ENCODE measurements at regions not wholly inside any gene's neighbourhood (a gene's known extent, or its start where the extent isn't known, plus 50 kb on each side); places are given as distances from the start of the nearest gene placed in this dataset.
"Not testable (repeated sequence)": the region's sequence is repeated elsewhere in the genome, so short reads cannot be mapped to it uniquely, and the experiment has no call there.

GRCh38 chr4:24373704-24374103 lies 210.7 kb downstream of the DHX15 start:
- peak overlapping the region in 1 of 6 donors; percentile 37 for H3K27ac Mint-ChIP-seq
- DNase-seq (no peak), ATAC-seq (ENCODE audit: low read depth in 2 of 2) (no peak)
- H3K9me3 Mint-ChIP-seq, result peaks cover 0 to 6% (median 3%) of the 10 kb centered on the region in 7 donors
- H3K36me3 Mint-ChIP-seq, result no peaks in the 10 kb centered on the region
- peaks cover 0 to 7% (median 0%) of the 10 kb centered on the region in 3 donors for H3K27me3 Mint-ChIP-seq
- no peaks in the 10 kb centered on the region for H3K4me1 Mint-ChIP-seq
- no peak overlapping the region for H3K4me3 Mint-ChIP-seq

GRCh38 chr4:24372881-24373280 lies 211.5 kb downstream of the DHX15 start:
- Mint-ChIP-seq H3K9me3 (peaks cover 0 to 6% (median 3%) of the 10 kb centered on the region in 7 donors), H3K4me1 (no peaks in the 10 kb centered on the region), H3K27me3 (peaks cover 0 to 7% (median 0%) of the 10 kb centered on the region in 3 donors), H3K27ac (no peak overlapping the region), H3K36me3 (no peaks in the 10 kb centered on the region), H3K4me3 (no peak overlapping the region)
- ATAC-seq (ENCODE audit: low read depth in 2 of 2) (no peak), DNase-seq (no peak)

- H3K27me3 Mint-ChIP-seq, result peaks cover 0 to 2% (median 0%) of the 10 kb centered on the region in 3 donors
- H3K4me1 Mint-ChIP-seq, result no peaks in the 10 kb centered on the region
- H3K27ac Mint-ChIP-seq, result no peak overlapping the region
- ATAC-seq (ENCODE audit: low read depth in 2 of 2) (no peak), DNase-seq (no peak)
- H3K4me3 Mint-ChIP-seq, result no peak overlapping the region
- no peaks in the 10 kb centered on the region for H3K36me3 Mint-ChIP-seq
- peaks cover 0 to 6% (median 3%) of the 10 kb centered on the region in 7 donors for H3K9me3 Mint-ChIP-seq
These were observed 212.0 kb downstream of the DHX15 start for GRCh38 chr4:24372341-24372740.

- Mint-ChIP-seq H3K27me3 (no peaks in the 10 kb centered on the region), H3K4me3 (no peak overlapping the region), H3K36me3 (no peaks in the 10 kb centered on the region), H3K9me3 (peaks cover 0 to 6% (median 3%) of the 10 kb centered on the region in 7 donors), H3K4me1 (no peaks in the 10 kb centered on the region), H3K27ac (no peak overlapping the region)
- DNase-seq (no peak), ATAC-seq (ENCODE audit: low read depth in 2 of 2) (no peak)
These were observed 213.9 kb downstream of the DHX15 start for GRCh38 chr4:24370421-24370820.

- Mint-ChIP-seq H3K9me3 (peaks cover 0 to 6% (median 3%) of the 10 kb centered on the region in 7 donors), H3K27me3 (no peaks in the 10 kb centered on the region), H3K4me1 (no peaks in the 10 kb centered on the region), H3K4me3 (no peak overlapping the region), H3K36me3 (no peaks in the 10 kb centered on the region), H3K27ac (no peak overlapping the region)
- ATAC-seq (ENCODE audit: low read depth in 2 of 2) (no peak), DNase-seq (no peak)
These were observed 214.8 kb downstream of the DHX15 start for GRCh38 chr4:24369507-24370029.

- no peak overlapping the region for H3K27ac Mint-ChIP-seq
- DNase-seq, result no peak
- peaks cover 0 to 6% (median 3%) of the 10 kb centered on the region in 7 donors for H3K9me3 Mint-ChIP-seq
- ATAC-seq (ENCODE audit: low read depth in 2 of 2), result no peak
- H3K36me3 Mint-ChIP-seq, result no peaks in the 10 kb centered on the region
- no peaks in the 10 kb centered on the region for H3K27me3 Mint-ChIP-seq
- H3K4me1 Mint-ChIP-seq, result no peaks in the 10 kb centered on the region
- no peak overlapping the region for H3K4me3 Mint-ChIP-seq
These were observed 215.6 kb downstream of the DHX15 start for GRCh38 chr4:24368801-24369200.

GRCh38 chr4:24364852-24365251 lies 219.5 kb downstream of the DHX15 start:
- Mint-ChIP-seq H3K4me1 (no peaks in the 10 kb centered on the region), H3K9me3 (peaks cover 0 to 1% (median 0%) of the 10 kb centered on the region in 7 donors), H3K27ac (no peak overlapping the region), H3K36me3 (no peaks in the 10 kb centered on the region), H3K27me3 (no peaks in the 10 kb centered on the region), H3K4me3 (no peak overlapping the region)
- ATAC-seq (ENCODE audit: low read depth in 2 of 2) (no peak), DNase-seq (no peak)

- ATAC-seq (ENCODE audit: low read depth in 2 of 2) (no peak), DNase-seq (no peak)
- no peaks in the 10 kb centered on the region for H3K36me3 Mint-ChIP-seq
These were observed 220.1 kb downstream of the DHX15 start for GRCh38 chr4:24364249-24364648.

GRCh38 chr4:24363751-24364150 lies 220.6 kb downstream of the DHX15 start:
- no peak for ATAC-seq (ENCODE audit: low read depth in 2 of 2)
- Mint-ChIP-seq H3K4me3 (no peak overlapping the region), H3K4me1 (no peaks in the 10 kb centered on the region), H3K36me3 (no peaks in the 10 kb centered on the region), H3K27me3 (no peaks in the 10 kb centered on the region), H3K9me3 (no peaks in the 10 kb centered on the region), H3K27ac (no peak overlapping the region)
- DNase-seq, result no peak

More at GRCh38 chr4:24364249-24364648, 220.1 kb downstream of the DHX15 start:
- H3K4me1 Mint-ChIP-seq, result no peaks in the 10 kb centered on the region
- no peak overlapping the region for H3K27ac Mint-ChIP-seq
- H3K4me3 Mint-ChIP-seq, result no peak overlapping the region
- H3K27me3 Mint-ChIP-seq, result no peaks in the 10 kb centered on the region
- H3K9me3 Mint-ChIP-seq, result no peaks in the 10 kb centered on the region

GRCh38 chr4:24352112-24352511 lies 232.2 kb downstream of the DHX15 start:
- no peak for DNase-seq
- H3K9me3 Mint-ChIP-seq, result peaks cover 0 to 5% (median 2%) of the 10 kb centered on the region in 7 donors
- no peak overlapping the region for H3K27ac Mint-ChIP-seq
- H3K36me3 Mint-ChIP-seq, result no peaks in the 10 kb centered on the region
- H3K4me3 Mint-ChIP-seq, result no peak overlapping the region
- ATAC-seq (ENCODE audit: low read depth in 2 of 2), result no peak
- peaks cover 0 to 3% (median 0%) of the 10 kb centered on the region in 3 donors for H3K27me3 Mint-ChIP-seq
- H3K4me1 Mint-ChIP-seq, result no peaks in the 10 kb centered on the region

- H3K9me3 Mint-ChIP-seq, result peaks cover 0 to 11% (median 5%) of the 10 kb centered on the region in 7 donors
- H3K27me3 Mint-ChIP-seq; DNase-seq; H3K27ac Mint-ChIP-seq; H3K4me3 Mint-ChIP-seq; ATAC-seq (ENCODE audit: low read depth in 2 of 2); H3K4me1 Mint-ChIP-seq; H3K36me3 Mint-ChIP-seq: not testable (repeated sequence)
These were observed 235.0 kb downstream of the DHX15 start for GRCh38 chr4:24349168-24349996.

GRCh38 chr4:24339260-24339659 lies 245.1 kb downstream of the DHX15 start:
- H3K27me3 Mint-ChIP-seq, result no peaks in the 10 kb centered on the region
- no peak overlapping the region for H3K4me3 Mint-ChIP-seq
- ATAC-seq (ENCODE audit: low read depth in 2 of 2), result no peak
- H3K9me3 Mint-ChIP-seq, result peaks cover 2 to 18% (median 8%) of the 10 kb centered on the region in 7 donors
- H3K4me1 Mint-ChIP-seq, result no peaks in the 10 kb centered on the region
- H3K36me3 Mint-ChIP-seq, result no peaks in the 10 kb centered on the region
- no peak overlapping the region for H3K27ac Mint-ChIP-seq
- DNase-seq, result no peak

- Mint-ChIP-seq H3K27me3 (no peaks in the 10 kb centered on the region), H3K9me3 (peaks cover 2 to 10% (median 8%) of the 10 kb centered on the region in 7 donors), H3K4me1 (no peaks in the 10 kb centered on the region), H3K27ac (no peak overlapping the region), H3K36me3 (no peaks in the 10 kb centered on the region), H3K4me3 (no peak overlapping the region)
- DNase-seq, result no peak
- ATAC-seq (ENCODE audit: low read depth in 2 of 2), result no peak
These were observed 246.7 kb downstream of the DHX15 start for GRCh38 chr4:24337451-24338190.

GRCh38 chr4:24335616-24336015 lies 248.7 kb downstream of the DHX15 start:
- no peak for DNase-seq
- ATAC-seq (ENCODE audit: low read depth in 2 of 2), result no peak
- no peak overlapping the region for H3K4me3 Mint-ChIP-seq
- no peaks in the 10 kb centered on the region for H3K36me3 Mint-ChIP-seq
- H3K27me3 Mint-ChIP-seq, result peaks cover 0 to 7% (median 0%) of the 10 kb centered on the region in 3 donors
- H3K9me3 Mint-ChIP-seq, result peaks cover 2 to 16% (median 5%) of the 10 kb centered on the region in 7 donors
- H3K27ac Mint-ChIP-seq, result no peak overlapping the region
- H3K4me1 Mint-ChIP-seq, result no peaks in the 10 kb centered on the region

Measured in naive B cell (primary cell).